ENCODE measurements at regions not wholly inside any gene's neighbourhood (a gene's known extent, or its start where the extent isn't known, plus 50 kb on each side); places are given as distances from the start of the nearest gene placed in this dataset.

DNA sequence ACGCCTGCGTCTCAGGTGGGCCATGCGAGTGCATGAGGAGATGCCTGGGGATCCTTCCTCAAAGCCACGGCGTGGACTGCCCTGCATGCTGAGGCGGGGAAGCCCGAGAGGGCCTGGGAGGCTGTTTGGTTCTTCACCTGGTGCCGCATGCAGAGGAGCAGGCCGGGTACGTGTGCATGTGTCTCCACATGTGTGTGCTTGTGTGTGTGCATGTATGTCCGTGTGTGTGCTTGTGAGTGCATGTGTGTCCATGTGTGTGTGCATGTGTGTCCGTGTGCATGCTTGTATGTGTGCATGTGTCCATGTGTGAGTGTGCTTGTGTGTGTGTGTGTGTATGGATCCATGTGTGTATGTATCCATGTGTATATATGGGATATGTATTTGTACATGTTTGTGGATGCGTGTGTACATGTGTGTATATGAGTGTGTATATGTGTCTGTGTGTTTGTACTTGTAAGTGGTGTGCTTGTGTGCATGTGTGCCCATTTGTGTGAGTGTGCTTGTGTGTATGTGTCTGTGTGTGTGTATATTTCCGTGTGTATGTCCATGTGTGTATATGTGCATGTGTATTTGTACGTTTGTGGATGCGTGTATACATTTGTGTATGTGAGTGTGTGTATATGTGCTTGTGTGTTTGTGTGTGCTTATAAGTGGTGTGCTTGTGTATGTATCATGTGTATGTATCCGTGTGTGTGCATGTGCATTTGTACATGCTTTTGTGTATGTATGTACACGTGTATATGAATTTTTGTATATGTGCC is 79.0 kb downstream of the PTGR3 start:
- TF ChIP-seq, protein P1, sequence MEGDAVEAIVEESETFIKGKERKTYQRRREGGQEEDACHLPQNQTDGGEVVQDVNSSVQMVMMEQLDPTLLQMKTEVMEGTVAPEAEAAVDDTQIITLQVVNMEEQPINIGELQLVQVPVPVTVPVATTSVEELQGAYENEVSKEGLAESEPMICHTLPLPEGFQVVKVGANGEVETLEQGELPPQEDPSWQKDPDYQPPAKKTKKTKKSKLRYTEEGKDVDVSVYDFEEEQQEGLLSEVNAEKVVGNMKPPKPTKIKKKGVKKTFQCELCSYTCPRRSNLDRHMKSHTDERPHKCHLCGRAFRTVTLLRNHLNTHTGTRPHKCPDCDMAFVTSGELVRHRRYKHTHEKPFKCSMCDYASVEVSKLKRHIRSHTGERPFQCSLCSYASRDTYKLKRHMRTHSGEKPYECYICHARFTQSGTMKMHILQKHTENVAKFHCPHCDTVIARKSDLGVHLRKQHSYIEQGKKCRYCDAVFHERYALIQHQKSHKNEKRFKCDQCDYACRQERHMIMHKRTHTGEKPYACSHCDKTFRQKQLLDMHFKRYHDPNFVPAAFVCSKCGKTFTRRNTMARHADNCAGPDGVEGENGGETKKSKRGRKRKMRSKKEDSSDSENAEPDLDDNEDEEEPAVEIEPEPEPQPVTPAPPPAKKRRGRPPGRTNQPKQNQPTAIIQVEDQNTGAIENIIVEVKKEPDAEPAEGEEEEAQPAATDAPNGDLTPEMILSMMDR (IDR thresholded peaks at IDR 0.05; ENCODE audit: insufficient read depth, low read length, severe bottlenecking) = no peak
- Histone ChIP-seq H3K36me3 (ENCODE audit: control insufficient read depth, insufficient read depth, low read length) (no peaks in the 10 kb centered on the region), H3K4me3 (ENCODE audit: low read depth, low read length) (no peak overlapping the region), H3K27me3 (ENCODE audit: control insufficient read depth, insufficient read depth, low read length) (no peaks in the 10 kb centered on the region)
- FAIRE-seq (peak; percentile 58), DNase-seq (ENCODE audit: low read depth) (no peak)

DNA sequence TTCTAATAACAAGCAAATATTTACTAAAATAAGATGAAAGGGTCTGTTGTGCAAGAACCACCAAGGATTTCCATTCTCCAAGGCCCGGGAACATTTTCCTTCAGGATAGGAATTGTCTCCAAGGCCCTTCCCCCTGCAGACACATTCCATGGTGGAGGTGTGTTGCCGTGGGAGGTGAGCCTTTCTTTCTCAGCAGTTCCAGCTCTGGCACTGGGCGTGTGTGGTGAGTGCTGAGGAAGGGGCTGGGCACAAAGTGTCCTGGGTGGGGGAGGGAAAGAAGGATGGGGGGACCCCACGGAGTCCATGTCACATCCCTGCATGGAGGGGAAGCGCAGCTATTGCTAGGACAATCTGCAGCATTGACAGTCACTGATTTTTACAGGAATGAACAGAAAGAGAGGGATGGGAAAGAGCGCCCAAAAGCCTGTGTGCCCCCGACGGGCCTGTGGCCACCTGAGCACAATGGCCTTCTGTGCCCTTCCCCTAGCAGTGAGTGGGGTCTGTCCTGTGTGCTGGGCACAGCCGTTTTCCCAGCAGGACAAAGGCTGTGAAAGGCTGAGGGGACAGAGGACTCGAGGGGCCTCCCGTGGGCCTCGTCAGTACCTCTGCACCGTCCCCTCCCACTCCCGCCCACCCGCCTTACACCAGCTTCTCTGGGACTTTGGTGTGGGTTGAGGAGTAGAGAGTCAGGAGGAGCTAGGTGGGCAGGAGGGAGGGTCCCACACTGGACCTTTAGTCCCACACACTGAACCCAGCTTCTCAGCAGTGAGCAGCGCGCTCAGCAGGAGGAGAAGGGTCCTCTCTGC is 79.8 kb downstream of the PTGR3 start:
- TF ChIP-seq, protein P1 (IDR thresholded peaks at IDR 0.05; ENCODE audit: insufficient read depth, low read length, severe bottlenecking) = no peak
- no peak for DNase-seq (ENCODE audit: low read depth)

DNA sequence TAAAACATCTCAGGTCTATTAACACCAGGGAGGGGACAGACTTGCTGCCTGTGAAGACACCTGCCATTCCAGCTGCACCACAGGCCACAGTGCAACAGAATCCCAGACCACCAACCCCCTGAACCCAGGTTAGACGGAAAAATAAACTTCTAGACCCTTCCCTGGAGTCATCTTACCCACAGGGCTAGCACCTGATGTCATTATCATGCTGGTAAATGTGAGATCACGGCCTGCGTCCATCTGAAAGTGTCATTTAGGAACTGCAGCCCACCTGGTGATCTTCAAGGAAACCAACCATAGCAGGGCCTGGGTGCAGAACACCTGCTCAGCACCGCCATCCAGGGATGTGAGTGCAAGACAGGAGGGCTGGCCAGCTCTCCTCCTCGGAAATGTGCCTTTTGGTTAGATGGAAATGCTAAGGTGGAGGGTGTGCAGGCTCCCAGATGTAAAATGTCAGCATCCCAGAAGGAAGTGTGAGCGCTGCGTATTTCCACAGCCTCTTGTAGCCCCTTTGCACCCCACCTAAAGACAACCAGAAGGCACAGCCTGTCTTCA is 80.8 kb downstream of the PTGR3 start:
- TF ChIP-seq, protein P1 (IDR thresholded peaks at IDR 0.05; ENCODE audit: insufficient read depth, low read length, severe bottlenecking) = no peak
- Histone ChIP-seq H3K4me3 (ENCODE audit: low read depth, low read length) (no peak overlapping the region), H3K27me3 (ENCODE audit: control insufficient read depth, insufficient read depth, low read length) (no peaks in the 10 kb centered on the region), H3K36me3 (ENCODE audit: control insufficient read depth, insufficient read depth, low read length) (no peaks in the 10 kb centered on the region)
- no peak for FAIRE-seq
- no peak for DNase-seq (ENCODE audit: low read depth)

More for the DNA sequence above, 79.8 kb downstream of the PTGR3 start:
- FAIRE-seq = no peak
- Histone ChIP-seq H3K4me3 (ENCODE audit: low read depth, low read length) (no peak overlapping the region), H3K36me3 (ENCODE audit: control insufficient read depth, insufficient read depth, low read length) (no peaks in the 10 kb centered on the region), H3K27me3 (ENCODE audit: control insufficient read depth, insufficient read depth, low read length) (no peaks in the 10 kb centered on the region)

DNA sequence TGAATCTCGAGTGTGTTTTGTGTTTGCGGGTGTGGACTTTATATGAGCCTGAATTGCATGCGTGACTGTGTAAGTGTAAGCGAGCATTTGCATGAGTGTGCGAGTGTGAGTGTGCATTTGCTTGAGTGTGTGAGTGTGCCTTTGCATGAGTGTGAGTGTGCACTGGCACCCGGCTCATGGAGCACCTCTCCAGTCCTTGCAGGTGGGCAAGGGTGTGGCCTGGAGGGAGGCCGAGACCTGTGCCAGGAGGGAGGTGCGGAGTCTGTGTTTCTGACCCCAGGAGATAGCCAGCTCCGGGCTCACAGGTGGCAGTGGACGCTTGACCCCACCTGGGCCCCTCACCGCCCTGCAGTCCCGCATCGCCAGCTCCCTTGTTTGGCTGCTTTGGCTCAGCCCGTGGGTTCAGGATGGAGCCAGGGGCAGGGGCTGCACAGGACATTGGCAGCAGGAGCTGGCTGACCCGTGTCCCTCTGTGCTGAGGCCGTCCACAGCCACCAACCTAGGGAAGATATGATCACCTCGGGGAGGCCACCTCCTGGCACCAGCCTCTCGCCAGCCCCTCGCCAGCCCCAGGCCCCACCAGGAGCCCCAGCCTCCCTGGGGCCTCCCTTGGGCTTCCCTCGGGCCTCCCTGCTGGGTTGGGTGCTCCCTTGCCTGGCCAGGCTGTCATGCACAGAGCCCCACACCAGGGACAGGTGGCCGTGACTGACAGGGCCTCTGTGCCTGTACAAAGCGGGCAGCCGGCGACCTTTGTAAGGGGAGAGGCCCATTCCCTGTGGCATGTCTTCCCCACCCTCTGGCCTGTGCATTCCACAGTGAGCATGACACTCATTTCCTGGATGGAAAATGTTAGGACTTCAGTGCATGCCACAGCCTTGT is 81.6 kb downstream of the PTGR3 start:
- no peak for FAIRE-seq
- Histone ChIP-seq H3K36me3 (ENCODE audit: control insufficient read depth, insufficient read depth, low read length) (no peaks in the 10 kb centered on the region), H3K4me3 (ENCODE audit: low read depth, low read length) (no peak overlapping the region), H3K27me3 (ENCODE audit: control insufficient read depth, insufficient read depth, low read length) (no peaks in the 10 kb centered on the region)
- TF ChIP-seq, protein P1 (IDR thresholded peaks at IDR 0.05; ENCODE audit: insufficient read depth, low read length, severe bottlenecking) = no peak
- no peak for DNase-seq (ENCODE audit: low read depth)
